HL-60 (cell line): ENCODE measurements at regions not wholly inside any gene's neighbourhood (a gene's known extent, or its start where the extent isn't known, plus 50 kb on each side); places are given as distances from the start of the nearest gene placed in this dataset.

Source experiments
- CTCF ChIP-seq: IDR thresholded peaks from one replicate; pipeline ENCODE4 v1.5.1; 2011; ENCODE audit warnings: low read length, control low read depth, inconsistent platforms; ENCODE audit not compliant: insufficient read depth
- GABPA ChIP-seq: IDR thresholded peaks from 2 replicates; pipeline ENCODE4 v1.6.1; 2012; ENCODE audit warnings: low read depth
- POLR2AphosphoS5 ChIP-seq: IDR thresholded peaks from 2 replicates; pipeline ENCODE4 v1.6.1; 2012; ENCODE audit warnings: low read depth
- REST ChIP-seq: IDR thresholded peaks from 2 replicates; pipeline ENCODE4 v1.6.1; 2012; ENCODE audit warnings: low read depth; ENCODE audit not compliant: insufficient replicate concordance

DNA sequence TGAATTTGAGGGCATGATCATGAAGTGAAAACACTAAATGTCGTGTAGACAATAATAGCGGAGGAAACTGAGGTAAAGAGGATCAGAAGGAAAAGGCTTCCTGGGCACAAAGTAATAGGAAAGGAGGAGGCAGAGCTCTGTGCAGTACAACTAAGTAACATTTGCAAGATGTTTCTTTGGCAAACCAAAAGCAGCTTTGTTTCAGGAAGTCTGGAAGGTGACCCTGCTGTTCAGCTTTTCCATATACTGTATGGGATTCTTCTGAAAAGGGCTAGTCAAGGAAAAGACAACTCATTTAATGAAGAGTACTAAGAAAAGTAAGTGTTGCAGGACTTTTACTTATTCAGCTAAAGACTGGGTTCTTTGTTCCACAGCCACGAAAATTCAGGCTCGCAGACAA, 463.1 kb downstream of the PCDH7 start:
- no peak for TF ChIP-seq CTCF
- no peak for TF ChIP-seq REST
- no peak for TF ChIP-seq POLR2AphosphoS5
- TF ChIP-seq GABPA, result no peak
